Kidney glomerular epithelial cell (primary cell): ENCODE measurements at regions not wholly inside any gene's neighbourhood (a gene's known extent, or its start where the extent isn't known, plus 50 kb on each side); places are given as distances from the start of the nearest gene placed in this dataset.
"Not testable (repeated sequence)": the region's sequence is repeated elsewhere in the genome, so short reads cannot be mapped to it uniquely, and the experiment has no call there.

Experiments
- DNase-seq: peaks from one replicate; lab custom pipeline; 2025; lab: John Stamatoyannopoulos, UW

- DNase-seq = no peak
Measured at GRCh38 chr13:61884830-61885229, 469.2 kb upstream of the PCDH20 start.

GRCh38 chr13:61880578-61881283 lies 465.1 kb upstream of the PCDH20 start:
- DNase-seq = peak; percentile 49

- DNase-seq = not testable (repeated sequence)
Measured at GRCh38 chr13:61878565-61878964, 462.9 kb upstream of the PCDH20 start.

DNA sequence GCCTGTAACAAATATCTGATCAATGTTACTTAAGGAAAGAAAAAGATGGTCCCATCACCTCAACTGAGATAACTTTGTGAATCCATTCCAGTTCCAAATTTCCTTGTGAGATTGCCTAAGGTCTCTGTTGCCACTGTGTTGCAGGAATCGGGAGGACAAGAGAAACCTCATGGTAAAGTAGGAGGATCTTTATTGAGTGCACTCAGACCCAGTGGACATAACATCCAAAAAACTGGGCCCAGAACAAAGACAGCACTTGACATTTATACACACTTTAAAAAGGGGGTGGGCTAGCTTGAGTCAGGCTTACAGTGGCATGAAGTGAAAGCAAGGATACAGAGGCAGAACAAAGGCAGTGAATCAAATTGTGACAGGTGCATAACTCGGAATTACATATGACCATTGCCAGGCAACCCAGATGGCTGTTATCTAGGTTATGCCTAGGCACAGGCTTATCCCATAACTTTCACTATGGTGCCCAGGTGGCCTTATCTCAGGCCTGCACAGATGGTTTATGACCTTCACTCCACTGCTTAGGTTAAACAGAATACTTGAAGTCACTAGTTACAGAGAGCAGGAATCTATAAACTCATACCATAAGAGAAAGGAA lies 459.4 kb upstream of the PCDH20 start:
- DNase-seq = no peak

DNA sequence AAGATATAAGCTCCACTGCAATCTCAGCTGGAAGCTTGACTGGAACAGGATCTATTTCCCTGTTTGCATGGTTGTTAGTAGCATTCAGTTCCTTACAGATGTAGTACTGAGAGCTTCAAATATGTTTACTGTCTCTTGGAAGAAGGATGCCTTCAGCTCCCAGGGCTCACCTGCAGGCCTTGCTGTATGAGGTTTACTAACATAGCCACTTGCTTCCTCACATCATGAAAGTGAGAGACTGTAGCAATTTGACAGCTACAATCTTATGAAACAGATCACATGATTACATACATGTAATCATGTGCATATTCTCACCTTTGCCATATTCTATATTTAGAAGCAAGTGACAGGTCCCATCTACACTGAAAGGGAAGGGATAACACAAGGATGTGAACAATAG lies 458.1 kb upstream of the PCDH20 start:
- DNase-seq = no peak

- DNase-seq = no peak
Measured at GRCh38 chr13:61857198-61857597, 441.5 kb upstream of the PCDH20 start.

DNA sequence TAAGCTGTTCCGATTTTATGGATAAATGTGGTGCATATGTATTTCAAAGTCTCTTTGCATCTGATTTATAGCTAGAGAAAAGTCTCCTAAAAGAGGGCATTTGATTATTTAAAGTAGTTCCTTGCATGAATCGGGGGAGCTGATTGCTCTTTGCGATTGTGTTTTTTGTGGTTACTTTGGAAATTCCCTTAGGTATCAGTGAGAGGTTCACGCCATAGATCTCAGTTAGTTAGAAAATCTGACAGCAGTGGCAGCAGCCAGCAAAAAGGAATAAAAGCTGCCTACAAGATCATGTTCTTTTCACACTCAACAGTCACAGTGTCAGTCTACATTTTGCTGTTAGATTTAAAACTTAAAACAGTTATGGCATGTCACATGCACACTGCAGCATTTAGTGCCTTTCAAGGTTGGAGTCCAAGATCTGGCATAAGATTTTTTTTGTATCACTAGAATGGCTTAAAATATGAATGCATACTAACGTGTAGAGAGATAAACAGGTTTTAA lies 436.5 kb upstream of the PCDH20 start:
- no peak for DNase-seq

DNA sequence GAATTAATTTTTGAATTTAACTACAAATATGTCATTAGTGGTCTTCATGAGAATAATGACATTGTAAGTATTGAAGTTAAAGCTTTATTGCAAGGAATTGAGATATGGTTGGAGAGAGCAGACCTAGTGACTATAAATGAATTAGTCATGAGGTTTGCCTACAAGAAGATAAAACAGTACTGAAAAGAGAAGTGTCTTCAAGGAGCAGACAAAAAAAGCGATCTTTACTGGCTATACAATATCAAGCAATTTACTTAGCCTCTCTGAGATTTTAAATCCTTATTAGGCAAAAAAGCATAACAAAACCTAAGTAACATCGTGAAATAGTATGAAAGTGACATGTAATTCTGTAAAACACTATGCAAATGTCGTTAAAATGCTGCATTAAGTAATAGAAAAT lies 435.1 kb upstream of the PCDH20 start:
- DNase-seq = no peak

DNA sequence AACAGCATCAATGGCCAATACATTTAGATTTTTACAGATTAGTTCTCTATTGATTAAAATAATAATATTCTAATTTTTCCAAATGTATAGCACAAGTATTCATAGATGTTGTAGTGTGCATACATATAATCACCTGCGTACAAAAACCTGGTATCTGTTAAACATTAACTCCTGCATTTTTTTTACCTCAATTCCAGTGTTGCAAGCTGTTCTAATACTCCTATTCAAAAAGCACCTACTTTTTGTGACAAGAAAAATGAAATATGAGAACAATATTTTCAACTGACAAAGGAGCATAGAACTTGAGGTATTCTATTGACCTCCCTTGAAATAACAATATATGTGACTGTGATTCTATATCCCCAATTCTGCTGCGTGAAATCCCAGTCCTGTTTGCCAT lies 422.9 kb upstream of the PCDH20 start:
- DNase-seq = no peak

DNA sequence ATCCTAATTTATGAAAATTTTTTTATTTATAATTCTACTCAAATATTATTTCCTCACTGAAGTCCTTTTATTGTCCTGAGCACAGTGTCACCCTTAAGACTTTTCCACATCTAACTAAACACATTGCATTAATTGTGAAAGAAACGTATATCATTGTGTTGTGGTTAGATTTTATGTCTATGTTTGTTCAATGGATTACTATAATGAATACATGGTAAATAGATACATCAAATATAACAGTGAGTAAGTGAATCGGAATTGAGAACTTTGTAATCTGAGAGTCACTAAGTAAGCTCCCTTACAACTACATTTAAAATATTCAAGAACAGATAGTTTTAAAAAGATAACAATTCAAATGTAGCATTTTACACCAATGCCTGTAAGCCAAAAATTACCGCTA lies 417.6 kb upstream of the PCDH20 start:
- no peak for DNase-seq

DNA sequence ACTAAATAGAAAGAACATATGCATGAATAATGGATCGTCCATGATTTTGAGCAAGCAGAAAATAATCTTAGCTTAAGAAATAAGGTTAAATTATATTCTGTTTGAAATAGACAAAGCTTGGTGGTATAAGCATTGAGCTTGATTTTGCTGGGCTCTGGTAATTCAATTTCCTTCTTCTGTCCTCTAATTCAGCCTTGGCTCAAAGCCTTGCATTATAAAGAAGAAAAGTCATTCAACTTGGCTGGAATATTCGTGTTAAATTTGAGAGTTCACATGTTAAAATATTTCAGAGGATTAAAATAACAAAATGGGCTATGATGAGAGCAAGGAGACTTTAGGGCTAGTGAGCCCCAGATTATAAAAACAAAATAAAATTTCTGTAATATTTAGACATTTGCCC lies 415.4 kb upstream of the PCDH20 start:
- DNase-seq = no peak

DNA sequence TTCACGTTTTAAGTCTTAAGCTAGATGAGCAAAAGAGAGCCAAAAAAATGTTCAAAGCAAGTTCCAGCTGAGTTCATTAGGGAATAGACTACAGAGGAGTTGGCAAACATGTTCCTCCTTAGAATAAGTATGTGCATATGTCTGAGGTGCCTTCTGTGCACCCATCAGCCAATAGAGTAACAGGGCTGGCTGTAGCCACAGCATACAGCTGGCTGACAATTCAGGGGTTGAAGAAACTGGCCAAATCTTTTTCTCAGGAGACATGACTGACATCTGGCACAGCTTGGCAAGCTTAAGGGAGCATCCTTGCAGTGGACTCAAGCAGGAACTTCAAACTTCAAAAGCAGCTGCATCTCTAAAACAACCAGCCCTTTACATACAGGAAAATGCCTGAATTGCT lies 414.8 kb upstream of the PCDH20 start:
- DNase-seq = no peak

- DNase-seq = no peak
Measured at GRCh38 chr13:61824168-61824567, 408.5 kb upstream of the PCDH20 start.

DNA sequence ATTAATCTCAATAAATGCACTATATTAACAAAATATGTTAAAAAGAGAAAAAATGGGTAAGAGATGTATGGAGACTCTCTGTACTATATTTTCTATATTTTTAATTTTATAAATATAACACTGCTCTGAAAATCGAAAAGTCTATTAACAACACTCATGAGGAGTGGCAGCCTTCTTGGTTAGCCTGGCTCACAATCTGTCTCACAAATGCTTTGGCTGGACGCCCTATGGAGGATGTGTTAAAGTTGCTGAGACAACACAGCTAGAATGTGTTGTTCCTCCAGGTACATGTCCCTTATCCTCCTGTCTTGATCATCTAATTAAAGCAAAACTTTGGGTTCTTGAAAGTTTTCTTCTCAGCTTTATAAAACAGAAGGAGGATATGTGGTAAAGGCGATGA lies 396.6 kb upstream of the PCDH20 start:
- no peak for DNase-seq

DNA sequence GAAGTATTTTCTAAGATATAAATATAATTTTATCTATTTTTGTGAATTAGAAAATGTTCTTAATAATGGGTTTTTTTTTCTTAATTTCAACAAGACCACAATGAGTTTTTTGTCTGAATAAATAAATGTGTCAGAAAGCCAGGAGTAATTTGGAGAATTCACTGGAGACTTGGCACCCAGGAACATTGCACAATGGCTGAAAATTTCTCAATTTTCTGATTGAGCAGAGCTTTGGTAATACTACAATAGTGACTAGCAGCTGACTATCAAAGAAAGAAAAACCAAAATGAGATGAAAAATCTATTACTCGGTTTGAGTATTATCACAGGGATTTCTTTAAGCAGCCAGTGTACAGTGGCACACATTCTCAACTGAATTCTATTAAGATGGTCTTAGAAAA lies 394.4 kb upstream of the PCDH20 start:
- DNase-seq = no peak

GRCh38 chr13:61797397-61797796 lies 381.7 kb upstream of the PCDH20 start:
- no peak for DNase-seq

- DNase-seq = no peak
Measured at GRCh38 chr13:61795580-61795979, 379.9 kb upstream of the PCDH20 start.

DNA sequence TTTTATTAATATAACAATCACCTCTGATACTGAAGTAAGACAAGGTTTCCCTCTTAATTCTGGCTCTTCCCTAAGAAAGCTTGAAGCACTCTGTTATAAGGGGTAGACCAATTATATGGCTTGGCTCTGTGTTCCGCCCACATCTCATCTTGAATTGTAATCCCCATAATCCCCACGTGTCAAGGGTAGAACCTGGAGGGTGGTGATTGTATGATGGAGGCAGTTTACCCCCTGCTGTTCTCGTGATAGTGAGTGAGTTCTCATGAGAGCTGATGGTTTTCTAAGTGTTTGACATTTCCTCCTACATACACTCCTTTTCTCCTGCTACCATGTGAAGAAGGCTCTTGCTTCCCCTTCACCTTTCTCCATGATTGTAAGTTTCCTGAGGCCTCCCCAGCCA lies 363.8 kb upstream of the PCDH20 start:
- no peak for DNase-seq

DNA sequence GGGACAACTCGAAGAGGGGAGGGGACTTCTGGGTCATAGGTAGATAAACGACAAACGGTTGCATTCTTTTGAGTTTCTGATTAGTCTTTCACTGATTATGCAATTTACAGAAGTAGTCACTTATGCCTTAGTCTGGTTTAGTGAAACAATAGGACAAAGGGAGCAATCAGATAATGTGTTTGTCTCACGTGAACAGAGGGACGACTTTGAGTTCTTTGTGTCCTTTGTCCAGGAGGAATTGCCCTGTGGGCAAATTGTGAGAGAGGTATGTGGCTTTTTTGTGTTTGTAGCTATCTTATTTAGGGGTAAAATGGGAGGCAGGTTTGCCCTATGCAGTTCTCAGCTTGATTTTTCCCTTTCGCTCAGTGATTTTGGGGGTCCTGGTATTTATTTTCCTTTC lies 362.9 kb upstream of the PCDH20 start:
- DNase-seq = no peak

DNA sequence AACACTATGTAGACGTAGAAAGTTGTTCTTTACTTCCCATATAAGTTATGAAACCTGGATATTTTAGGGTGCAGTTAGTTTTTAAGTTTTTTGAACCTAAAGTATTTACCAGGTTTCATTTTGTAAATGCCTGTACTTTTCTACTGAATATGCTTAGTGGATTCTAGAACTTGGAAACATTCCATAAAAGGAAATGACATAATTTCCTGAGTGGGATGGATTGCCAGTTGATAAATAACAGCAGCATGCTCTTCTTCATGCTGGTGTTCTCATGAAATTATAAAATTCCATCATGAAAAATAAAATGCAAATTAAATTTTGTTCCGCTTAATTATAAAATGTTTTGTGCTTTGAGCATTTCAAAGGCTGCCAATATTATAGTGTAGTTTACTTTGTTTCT lies 362.2 kb upstream of the PCDH20 start:
- DNase-seq = no peak

DNA sequence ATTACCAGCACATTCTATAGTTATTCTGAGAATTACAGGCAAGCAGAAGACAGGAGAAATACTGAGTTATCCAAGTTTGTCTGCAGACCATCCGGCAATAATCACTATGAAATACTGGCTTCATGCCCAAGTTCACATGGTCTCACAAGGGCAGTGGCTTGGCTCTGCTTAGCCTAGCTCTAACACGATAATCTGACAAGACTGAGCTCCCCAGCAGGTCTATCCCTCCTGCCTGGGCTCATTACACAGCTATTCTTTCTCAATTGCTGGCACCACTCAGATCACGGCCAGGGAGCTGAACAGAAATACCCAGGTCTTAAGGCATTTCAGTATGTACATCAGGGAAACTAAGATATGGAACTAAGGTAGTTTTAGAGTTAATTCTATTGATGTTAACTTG lies 361.6 kb upstream of the PCDH20 start:
- no peak for DNase-seq

DNA sequence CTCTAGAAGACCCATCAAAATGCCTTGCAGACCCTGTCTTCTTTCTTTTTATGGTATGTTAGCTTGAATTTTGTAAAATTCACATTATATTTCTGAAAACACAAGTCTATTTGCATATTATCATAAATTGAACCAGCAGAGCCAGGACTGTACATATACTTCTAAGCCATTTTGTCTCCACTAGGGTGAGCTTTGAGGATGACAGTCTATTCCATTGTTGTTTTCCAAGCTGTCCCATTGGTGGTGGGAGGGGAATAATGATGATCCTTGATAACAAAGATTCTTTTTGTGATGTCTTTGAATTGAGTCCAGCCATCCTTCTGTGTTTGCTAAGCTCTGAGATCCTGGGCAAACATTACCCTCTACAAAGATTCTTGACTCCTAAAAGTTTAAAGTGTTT lies 359.3 kb upstream of the PCDH20 start:
- DNase-seq = no peak

GRCh38 chr13:61770681-61771080 lies 355.0 kb upstream of the PCDH20 start:
- no peak for DNase-seq

DNA sequence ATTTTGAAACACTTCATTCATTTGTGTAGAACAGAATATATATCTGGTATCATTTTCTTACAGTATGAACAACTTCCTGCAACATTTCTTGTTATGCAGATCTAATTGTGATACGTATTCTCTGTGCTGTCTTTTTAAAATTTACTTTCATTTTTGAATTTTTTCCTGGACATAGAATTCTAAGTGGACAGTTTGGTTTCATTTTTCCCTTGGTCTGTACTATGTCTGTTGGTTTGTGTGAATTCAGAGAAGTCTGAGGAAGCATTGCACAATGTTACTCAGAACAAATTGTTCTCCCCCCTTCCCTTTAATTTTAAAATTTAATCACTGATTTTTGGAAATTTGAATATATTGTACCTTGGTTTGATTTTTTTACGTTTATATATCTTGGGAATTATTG lies 352.5 kb upstream of the PCDH20 start:
- no peak for DNase-seq
